B cell (primary cell): ENCODE measurements at regions not wholly inside any gene's neighbourhood (a gene's known extent, or its start where the extent isn't known, plus 50 kb on each side); places are given as distances from the start of the nearest gene placed in this dataset.
"Not testable (repeated sequence)": the region's sequence is repeated elsewhere in the genome, so short reads cannot be mapped to it uniquely, and the experiment has no call there.

Source experiments
- ATAC-seq: fragments of 200-7000 bp; cut with Tn5 transposase; one replicate; pipeline ENCODE4 v1.10.0; 2021; ENCODE audit warnings: low read depth, mild to moderate bottlenecking, moderate number of reproducible peaks, moderate library complexity
- CTCF ChIA-PET: fragments of 350-600 bp; sonication (Branson Sonifier 250); formaldehyde crosslinking; loops from one replicate; lab custom pipeline; 2021; ENCODE audit warnings: antibody characterized with exemption, inconsistent platforms; lab: Charles Lee
- POLR2A ChIA-PET: fragments of 350-600 bp; sonication (Branson Sonifier 250); formaldehyde crosslinking; loops from one replicate; lab custom pipeline; 2021; ENCODE audit warnings: antibody characterized with exemption; lab: Charles Lee
- DNase-seq: peaks from one replicate; pipeline ENCODE4 v3.0.0; 2013
- H2AFZ ChIP-seq: 2 replicates; pipeline ENCODE4 v1.6.1; 2012; ENCODE audit warnings: mild to moderate bottlenecking, low read depth, low read length; ENCODE audit not compliant: insufficient read depth, poor library complexity, severe bottlenecking
- H3K27ac ChIP-seq, 2 donors: 1 replicate in 1 of 2; 2 replicates in 1 of 2; pipeline ENCODE4 v1.5.1; 2012 to 2013; ENCODE audit warnings: low read length in 2 of 2, mild to moderate bottlenecking in 2 of 2, moderate library complexity in 1 of 2
- H3K27me3 ChIP-seq, 4 experiments: fragments of 200-600 bp in 1 of 4; sonication (generic) in 1 of 4; replicated peaks in 1 of 4; 1 replicate in 2 of 4; 2 replicates in 2 of 4; pipeline versions ENCODE4 v1.6.1 to v1.7.0; 2013 to 2016; ENCODE audit warnings: low read length in 3 of 4, mild to moderate bottlenecking in 2 of 4, mixed read lengths in 1 of 4, moderate library complexity in 1 of 4; ENCODE audit not compliant: insufficient read depth in 4 of 4, control insufficient read depth in 3 of 4; ENCODE audit errors: control extremely low read depth in 1 of 4
- H3K36me3 ChIP-seq, 2 experiments: replicated peaks in 1 of 2; 1 replicate in 1 of 2; 2 replicates in 1 of 2; pipeline versions ENCODE4 v1.6.1 to v1.7.1; 2013; ENCODE audit warnings: low read length in 1 of 2; ENCODE audit not compliant: insufficient read depth in 2 of 2, control insufficient read depth in 1 of 2; ENCODE audit errors: control extremely low read depth in 1 of 2, extremely low read depth in 1 of 2
- H3K4me1 ChIP-seq, 2 donors: fragments of 200-600 bp in 1 of 2; sonication (generic) in 1 of 2; 1 replicate in 1 of 2; 2 replicates in 1 of 2; pipeline versions ENCODE4 v1.5.1 to v1.6.1; 2013 to 2017; ENCODE audit warnings: low read length in 2 of 2; ENCODE audit not compliant: control insufficient read depth in 2 of 2, insufficient read depth in 2 of 2
- H3K4me2 ChIP-seq: replicated peaks from 2 replicates; pipeline ENCODE3; 2012; ENCODE audit warnings: mild to moderate bottlenecking, low read depth, low read length; ENCODE audit not compliant: poor library complexity, severe bottlenecking
- H3K4me3 ChIP-seq, 5 experiments: fragments of 200-600 bp in 1 of 5; sonication (generic) in 1 of 5; 1 replicate in 3 of 5; 2 replicates in 2 of 5; pipeline versions ENCODE4 v1.5.1 to v1.7.0; 2011 to 2016; ENCODE audit warnings: low read length in 4 of 5, mild to moderate bottlenecking in 4 of 5, low read depth in 2 of 5, control low read depth in 1 of 5, moderate library complexity in 1 of 5; ENCODE audit not compliant: insufficient read depth in 1 of 5; ENCODE audit errors: control extremely low read depth in 1 of 5, extremely low read depth in 1 of 5
- H3K79me2 ChIP-seq: fragments of 200-600 bp; sonication (generic); one replicate; pipeline ENCODE4 v1.6.0; 2016; ENCODE audit warnings: low read length; ENCODE audit not compliant: control insufficient read depth, insufficient read depth
- H3K9ac ChIP-seq: fragments of 200-600 bp; sonication (generic); 2 replicates; pipeline ENCODE4 v1.6.1; 2017; ENCODE audit warnings: mild to moderate bottlenecking, low read length, moderate library complexity
- H3K9me3 ChIP-seq, 3 donors: one replicate each; pipeline versions ENCODE4 v1.6.1 to v1.7.1; 2013; ENCODE audit warnings: low read length in 2 of 3; ENCODE audit not compliant: control insufficient read depth in 2 of 3, insufficient read depth in 1 of 3; ENCODE audit errors: control extremely low read depth in 1 of 3
- H4K20me1 ChIP-seq: 2 replicates; pipeline ENCODE4 v1.6.0; 2012; ENCODE audit warnings: mild to moderate bottlenecking, low read length; ENCODE audit not compliant: insufficient read depth, control insufficient read depth, poor library complexity, severe bottlenecking
- H3K27ac Mint-ChIP-seq: one replicate; pipeline ENCODE4 v1.8.0; 2021; ENCODE audit warnings: mixed read lengths
- H3K27me3 Mint-ChIP-seq: one replicate; pipeline ENCODE4 v1.8.0; 2021; ENCODE audit warnings: mixed read lengths
- H3K4me1 Mint-ChIP-seq: one replicate; pipeline ENCODE4 v1.8.0; 2021; ENCODE audit warnings: mixed read lengths
- H3K4me3 Mint-ChIP-seq: one replicate; pipeline ENCODE4 v1.8.0; 2021; ENCODE audit warnings: mixed read lengths
- H3K9me3 Mint-ChIP-seq: one replicate; pipeline ENCODE4 v1.8.0; 2022; ENCODE audit warnings: mixed read lengths; ENCODE audit not compliant: insufficient read depth
- EZH2 ChIP-seq: IDR thresholded peaks from 2 replicates; pipeline ENCODE4 v1.6.1; 2012; ENCODE audit warnings: borderline replicate concordance, low read depth, mild to moderate bottlenecking, moderate library complexity, low read length; ENCODE audit not compliant: insufficient read depth, poor library complexity, severe bottlenecking
- WGBS: methylation state at CpG from one replicate; pipeline ENCODE4 v1.1.5; 2013; ENCODE audit warnings: missing lambda C conversion rate; ENCODE audit not compliant: insufficient coverage; 5-methylcytosine and 5-hydroxymethylcytosine counted together
- intact Hi-C: fragments of 100-400 bp; cut with micrococcal nuclease; formaldehyde crosslinking; loops from one replicate; pipeline ENCODE4 v1.10.0; 2022
- TF ChIP-seq, protein P1 (sequence below): fragments of 200-600 bp; IDR thresholded peaks from one replicate; pipeline ENCODE4 v1.8.0; 2022; ENCODE audit warnings: antibody characterized with exemption, mild to moderate bottlenecking

DNA sequence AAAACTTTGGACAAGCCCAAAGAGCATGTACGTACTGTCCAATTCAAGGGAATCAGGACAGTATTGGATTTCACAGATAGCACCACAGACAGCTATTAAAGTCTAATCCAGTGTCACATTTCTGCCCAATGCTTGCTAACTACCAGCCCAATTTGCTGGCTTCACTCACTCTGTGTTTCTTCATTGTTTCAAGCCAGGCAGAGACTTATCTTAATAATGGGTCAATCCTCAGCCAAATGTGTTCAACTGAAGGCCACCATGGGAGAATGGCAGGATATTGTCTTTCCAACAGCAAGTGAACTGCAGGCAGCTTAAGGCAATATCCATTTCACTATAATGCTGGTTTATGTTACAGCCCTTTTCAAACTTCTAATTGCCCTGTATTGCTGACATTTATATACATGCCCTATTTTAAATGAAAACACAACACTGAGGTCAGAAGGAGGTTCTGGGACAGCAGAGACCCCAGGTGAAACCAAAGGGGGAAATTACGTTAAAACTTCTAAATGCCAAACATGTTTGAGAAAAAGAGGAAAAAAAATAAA, 142.1 kb upstream of the RSPO3 start:
- H4K20me1 ChIP-seq: no peaks in the 10 kb centered on the region
- no peaks in the 10 kb centered on the region for H3K36me3 ChIP-seq
- POLR2A ChIA-PET: no interaction called here
- H3K27ac ChIP-seq: no peak overlapping the region
- H3K4me1 ChIP-seq: no peaks in the 10 kb centered on the region
- Mint-ChIP-seq H3K4me1 (no peaks in the 10 kb centered on the region), H3K27me3 (no peaks in the 10 kb centered on the region), H3K4me3 (no peak overlapping the region), H3K27ac (no peak overlapping the region), H3K9me3 (no peaks in the 10 kb centered on the region)
- intact Hi-C loops: no loop called here
- H3K79me2 ChIP-seq: no peaks in the 10 kb centered on the region
- H3K9ac ChIP-seq: no peak overlapping the region
- no peaks in the 10 kb centered on the region for H3K9me3 ChIP-seq
- ATAC-seq (no peak), DNase-seq (no peak)
- WGBS: 71% methylated on average over 1 of the region's 2 CpGs
- H3K27me3 ChIP-seq: no peaks in the 10 kb centered on the region
- no peak overlapping the region for H2AFZ ChIP-seq
- no peak overlapping the region for H3K4me3 ChIP-seq
- TF ChIP-seq, protein P1, sequence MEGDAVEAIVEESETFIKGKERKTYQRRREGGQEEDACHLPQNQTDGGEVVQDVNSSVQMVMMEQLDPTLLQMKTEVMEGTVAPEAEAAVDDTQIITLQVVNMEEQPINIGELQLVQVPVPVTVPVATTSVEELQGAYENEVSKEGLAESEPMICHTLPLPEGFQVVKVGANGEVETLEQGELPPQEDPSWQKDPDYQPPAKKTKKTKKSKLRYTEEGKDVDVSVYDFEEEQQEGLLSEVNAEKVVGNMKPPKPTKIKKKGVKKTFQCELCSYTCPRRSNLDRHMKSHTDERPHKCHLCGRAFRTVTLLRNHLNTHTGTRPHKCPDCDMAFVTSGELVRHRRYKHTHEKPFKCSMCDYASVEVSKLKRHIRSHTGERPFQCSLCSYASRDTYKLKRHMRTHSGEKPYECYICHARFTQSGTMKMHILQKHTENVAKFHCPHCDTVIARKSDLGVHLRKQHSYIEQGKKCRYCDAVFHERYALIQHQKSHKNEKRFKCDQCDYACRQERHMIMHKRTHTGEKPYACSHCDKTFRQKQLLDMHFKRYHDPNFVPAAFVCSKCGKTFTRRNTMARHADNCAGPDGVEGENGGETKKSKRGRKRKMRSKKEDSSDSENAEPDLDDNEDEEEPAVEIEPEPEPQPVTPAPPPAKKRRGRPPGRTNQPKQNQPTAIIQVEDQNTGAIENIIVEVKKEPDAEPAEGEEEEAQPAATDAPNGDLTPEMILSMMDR: no peak
- no peak for TF ChIP-seq EZH2
- CTCF ChIA-PET: no interaction called here
- H3K4me2 ChIP-seq: no peak overlapping the region

DNA sequence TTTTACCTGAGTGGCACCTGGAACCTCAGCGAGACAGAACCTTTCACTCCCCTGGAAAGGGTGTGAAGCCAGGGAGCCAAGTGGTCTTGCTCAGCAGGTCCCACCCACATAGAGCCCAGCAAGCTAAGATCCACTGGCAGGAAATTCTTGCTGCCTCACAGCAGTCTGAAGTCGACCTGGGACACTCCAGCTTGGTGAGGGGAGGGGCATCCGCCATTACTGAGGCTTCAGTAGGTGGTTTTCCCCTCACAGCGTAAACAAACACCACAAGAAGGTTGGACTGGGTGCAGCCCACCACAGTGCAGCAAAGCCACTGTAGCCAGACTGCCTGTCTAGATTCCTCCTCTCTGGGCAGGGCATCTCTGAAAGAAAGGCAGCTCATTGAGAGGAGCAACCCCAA, 134.7 kb upstream of the RSPO3 start:
- Histone ChIP-seq H3K4me3 (no peak overlapping the region), H3K27me3 (no peaks in the 10 kb centered on the region), H3K4me1 (no peaks in the 10 kb centered on the region), H3K4me2 (no peak overlapping the region), H3K79me2 (no peaks in the 10 kb centered on the region), H3K27ac (no peak overlapping the region), H3K9me3 (peaks cover 0 to 5% (median 0%) of the 10 kb centered on the region in 3 donors), H4K20me1 (no peaks in the 10 kb centered on the region), H3K9ac (no peak overlapping the region), H2AFZ (no peak overlapping the region), H3K36me3 (no peaks in the 10 kb centered on the region)
- intact Hi-C loops: no loop called here
- WGBS: 61% methylated on average over 3 of the region's 4 CpGs
- H3K27me3 Mint-ChIP-seq: no peaks in the 10 kb centered on the region
- DNase-seq: no peak
- ATAC-seq: no peak
- no peaks in the 10 kb centered on the region for H3K4me1 Mint-ChIP-seq
- ChIA-PET CTCF (no interaction called here), POLR2A (no interaction called here)
- H3K4me3 Mint-ChIP-seq: no peak overlapping the region
- no peaks in the 10 kb centered on the region for H3K9me3 Mint-ChIP-seq
- H3K27ac Mint-ChIP-seq: no peak overlapping the region
- TF ChIP-seq, protein P1: no peak
- no peak for TF ChIP-seq EZH2

DNA sequence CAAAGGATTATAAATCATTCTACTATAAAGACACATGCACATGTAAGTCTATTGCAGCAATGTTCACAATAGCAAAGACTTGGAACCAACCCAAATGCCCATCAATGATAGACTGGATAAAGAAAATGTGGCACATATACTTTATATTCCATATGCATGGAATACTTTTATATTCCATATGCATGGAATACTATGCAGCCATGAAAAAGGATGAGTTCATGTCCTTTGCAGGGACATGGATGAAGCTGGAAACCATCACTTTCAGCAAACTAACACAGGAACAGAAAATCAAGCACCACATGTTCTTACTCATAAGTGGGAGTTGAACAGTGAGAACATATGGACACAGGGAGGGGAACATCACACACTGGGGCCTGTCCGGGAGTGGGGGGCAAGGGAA, 130.3 kb upstream of the RSPO3 start:
- H3K36me3 ChIP-seq, H4K20me1 ChIP-seq, H3K27me3 Mint-ChIP-seq, H3K27ac ChIP-seq, H3K4me1 Mint-ChIP-seq, H2AFZ ChIP-seq, ATAC-seq, H3K27me3 ChIP-seq, H3K4me2 ChIP-seq, POLR2A ChIA-PET, H3K4me3 ChIP-seq, DNase-seq, H3K9ac ChIP-seq, CTCF ChIA-PET, H3K9me3 Mint-ChIP-seq, intact Hi-C loops, H3K4me1 ChIP-seq, H3K27ac Mint-ChIP-seq, H3K79me2 ChIP-seq, H3K4me3 Mint-ChIP-seq, H3K9me3 ChIP-seq: not testable (repeated sequence)
- WGBS: no CpG with 5 or more reads among the region's 1 CpG
